GM23338 (cell line): ENCODE measurements at regions not wholly inside any gene's neighbourhood (a gene's known extent, or its start where the extent isn't known, plus 50 kb on each side); places are given as distances from the start of the nearest gene placed in this dataset.

Experiments
- EZH2 ChIP-seq: fragments of 200-600 bp; sonication (generic); IDR thresholded peaks from one replicate; pipeline ENCODE4 v1.8.0; 2017; ENCODE audit warnings: antibody characterized with exemption, mild to moderate bottlenecking, low read depth; ENCODE audit not compliant: unreplicated experiment
- NANOG ChIP-seq: IDR thresholded peaks from 2 replicates; pipeline ENCODE4 v1.6.1; 2016; ENCODE audit warnings: antibody characterized with exemption, borderline replicate concordance
- POLR2AphosphoS5 ChIP-seq: IDR thresholded peaks from 2 replicates; pipeline ENCODE4 v1.6.1; 2016; ENCODE audit warnings: antibody characterized with exemption, low read depth
- STAT1 ChIP-seq: IDR thresholded peaks from one replicate; pipeline ENCODE4 v1.6.1; 2016; ENCODE audit warnings: antibody characterized with exemption; ENCODE audit not compliant: unreplicated experiment
- TF ChIP-seq, protein P1 (sequence below), 2 experiments: fragments of 200-600 bp in 1 of 2; sonication (generic) in 1 of 2; conservative IDR thresholded peaks; 2 replicates each; pipeline versions ENCODE4 v1.5.1 to v1.6.1; 2016 to 2017; ENCODE audit warnings: antibody characterized with exemption in 2 of 2, low read depth in 2 of 2, mild to moderate bottlenecking in 2 of 2, moderate library complexity in 1 of 2
- TF ChIP-seq, protein P2 (sequence below): fragments of 250-450 bp; sonication (Bioruptor Pico); IDR thresholded peaks from 2 replicates; pipeline ENCODE4 v1.5.0; 2020; ENCODE audit warnings: mild to moderate bottlenecking, moderate library complexity

DNA sequence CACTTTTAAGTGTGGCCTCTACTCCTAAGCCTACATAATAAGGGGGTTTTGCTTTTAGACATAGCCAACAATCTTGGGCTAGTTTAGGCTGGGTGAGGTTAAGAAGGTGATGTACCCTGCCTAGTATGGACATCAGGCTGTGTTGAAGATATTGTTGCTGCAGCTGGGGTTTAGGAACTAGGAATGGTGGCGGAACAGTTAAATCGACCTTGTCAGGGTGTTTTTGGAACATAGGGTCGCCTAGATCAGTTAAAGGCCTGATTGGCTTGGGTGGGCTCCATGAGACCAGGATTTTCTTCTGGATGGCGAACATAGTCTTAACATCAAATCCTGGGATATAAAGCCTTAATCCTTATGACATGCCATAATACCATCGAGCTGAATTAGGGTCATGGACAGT, 156.1 kb downstream of the TRIM27 start:
- TF ChIP-seq STAT1 (no peak), EZH2 (no peak), POLR2AphosphoS5 (no peak), NANOG (no peak)
- TF ChIP-seq, protein P1, sequence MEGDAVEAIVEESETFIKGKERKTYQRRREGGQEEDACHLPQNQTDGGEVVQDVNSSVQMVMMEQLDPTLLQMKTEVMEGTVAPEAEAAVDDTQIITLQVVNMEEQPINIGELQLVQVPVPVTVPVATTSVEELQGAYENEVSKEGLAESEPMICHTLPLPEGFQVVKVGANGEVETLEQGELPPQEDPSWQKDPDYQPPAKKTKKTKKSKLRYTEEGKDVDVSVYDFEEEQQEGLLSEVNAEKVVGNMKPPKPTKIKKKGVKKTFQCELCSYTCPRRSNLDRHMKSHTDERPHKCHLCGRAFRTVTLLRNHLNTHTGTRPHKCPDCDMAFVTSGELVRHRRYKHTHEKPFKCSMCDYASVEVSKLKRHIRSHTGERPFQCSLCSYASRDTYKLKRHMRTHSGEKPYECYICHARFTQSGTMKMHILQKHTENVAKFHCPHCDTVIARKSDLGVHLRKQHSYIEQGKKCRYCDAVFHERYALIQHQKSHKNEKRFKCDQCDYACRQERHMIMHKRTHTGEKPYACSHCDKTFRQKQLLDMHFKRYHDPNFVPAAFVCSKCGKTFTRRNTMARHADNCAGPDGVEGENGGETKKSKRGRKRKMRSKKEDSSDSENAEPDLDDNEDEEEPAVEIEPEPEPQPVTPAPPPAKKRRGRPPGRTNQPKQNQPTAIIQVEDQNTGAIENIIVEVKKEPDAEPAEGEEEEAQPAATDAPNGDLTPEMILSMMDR (conservative IDR thresholded peaks at IDR 0.05; ENCODE audit: low read depth in 2 of 2): no peak
- TF ChIP-seq, protein P2, sequence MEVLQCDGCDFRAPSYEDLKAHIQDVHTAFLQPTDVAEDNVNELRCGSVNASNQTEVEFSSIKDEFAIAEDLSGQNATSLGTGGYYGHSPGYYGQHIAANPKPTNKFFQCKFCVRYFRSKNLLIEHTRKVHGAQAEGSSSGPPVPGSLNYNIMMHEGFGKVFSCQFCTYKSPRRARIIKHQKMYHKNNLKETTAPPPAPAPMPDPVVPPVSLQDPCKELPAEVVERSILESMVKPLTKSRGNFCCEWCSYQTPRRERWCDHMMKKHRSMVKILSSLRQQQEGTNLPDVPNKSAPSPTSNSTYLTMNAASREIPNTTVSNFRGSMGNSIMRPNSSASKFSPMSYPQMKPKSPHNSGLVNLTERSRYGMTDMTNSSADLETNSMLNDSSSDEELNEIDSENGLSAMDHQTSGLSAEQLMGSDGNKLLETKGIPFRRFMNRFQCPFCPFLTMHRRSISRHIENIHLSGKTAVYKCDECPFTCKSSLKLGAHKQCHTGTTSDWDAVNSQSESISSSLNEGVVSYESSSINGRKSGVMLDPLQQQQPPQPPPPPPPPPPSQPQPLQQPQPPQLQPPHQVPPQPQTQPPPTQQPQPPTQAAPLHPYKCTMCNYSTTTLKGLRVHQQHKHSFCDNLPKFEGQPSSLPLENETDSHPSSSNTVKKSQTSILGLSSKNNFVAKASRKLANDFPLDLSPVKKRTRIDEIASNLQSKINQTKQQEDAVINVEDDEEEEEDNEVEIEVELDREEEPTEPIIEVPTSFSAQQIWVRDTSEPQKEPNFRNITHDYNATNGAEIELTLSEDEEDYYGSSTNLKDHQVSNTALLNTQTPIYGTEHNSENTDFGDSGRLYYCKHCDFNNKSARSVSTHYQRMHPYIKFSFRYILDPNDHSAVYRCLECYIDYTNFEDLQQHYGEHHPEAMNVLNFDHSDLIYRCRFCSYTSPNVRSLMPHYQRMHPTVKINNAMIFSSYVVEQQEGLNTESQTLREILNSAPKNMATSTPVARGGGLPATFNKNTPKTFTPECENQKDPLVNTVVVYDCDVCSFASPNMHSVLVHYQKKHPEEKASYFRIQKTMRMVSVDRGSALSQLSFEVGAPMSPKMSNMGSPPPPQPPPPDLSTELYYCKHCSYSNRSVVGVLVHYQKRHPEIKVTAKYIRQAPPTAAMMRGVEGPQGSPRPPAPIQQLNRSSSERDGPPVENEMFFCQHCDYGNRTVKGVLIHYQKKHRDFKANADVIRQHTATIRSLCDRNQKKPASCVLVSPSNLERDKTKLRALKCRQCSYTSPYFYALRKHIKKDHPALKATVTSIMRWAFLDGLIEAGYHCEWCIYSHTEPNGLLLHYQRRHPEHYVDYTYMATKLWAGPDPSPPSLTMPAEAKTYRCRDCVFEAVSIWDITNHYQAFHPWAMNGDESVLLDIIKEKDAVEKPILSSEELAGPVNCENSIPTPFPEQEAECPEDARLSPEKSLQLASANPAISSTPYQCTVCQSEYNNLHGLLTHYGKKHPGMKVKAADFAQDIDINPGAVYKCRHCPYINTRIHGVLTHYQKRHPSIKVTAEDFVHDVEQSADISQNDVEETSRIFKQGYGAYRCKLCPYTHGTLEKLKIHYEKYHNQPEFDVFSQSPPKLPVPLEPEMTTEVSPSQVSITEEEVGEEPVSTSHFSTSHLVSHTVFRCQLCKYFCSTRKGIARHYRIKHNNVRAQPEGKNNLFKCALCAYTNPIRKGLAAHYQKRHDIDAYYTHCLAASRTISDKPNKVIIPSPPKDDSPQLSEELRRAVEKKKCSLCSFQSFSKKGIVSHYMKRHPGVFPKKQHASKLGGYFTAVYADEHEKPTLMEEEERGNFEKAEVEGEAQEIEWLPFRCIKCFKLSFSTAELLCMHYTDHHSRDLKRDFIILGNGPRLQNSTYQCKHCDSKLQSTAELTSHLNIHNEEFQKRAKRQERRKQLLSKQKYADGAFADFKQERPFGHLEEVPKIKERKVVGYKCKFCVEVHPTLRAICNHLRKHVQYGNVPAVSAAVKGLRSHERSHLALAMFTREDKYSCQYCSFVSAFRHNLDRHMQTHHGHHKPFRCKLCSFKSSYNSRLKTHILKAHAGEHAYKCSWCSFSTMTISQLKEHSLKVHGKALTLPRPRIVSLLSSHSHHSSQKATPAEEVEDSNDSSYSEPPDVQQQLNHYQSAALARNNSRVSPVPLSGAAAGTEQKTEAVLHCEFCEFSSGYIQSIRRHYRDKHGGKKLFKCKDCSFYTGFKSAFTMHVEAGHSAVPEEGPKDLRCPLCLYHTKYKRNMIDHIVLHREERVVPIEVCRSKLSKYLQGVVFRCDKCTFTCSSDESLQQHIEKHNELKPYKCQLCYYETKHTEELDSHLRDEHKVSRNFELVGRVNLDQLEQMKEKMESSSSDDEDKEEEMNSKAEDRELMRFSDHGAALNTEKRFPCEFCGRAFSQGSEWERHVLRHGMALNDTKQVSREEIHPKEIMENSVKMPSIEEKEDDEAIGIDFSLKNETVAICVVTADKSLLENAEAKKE (CRISPR knock-in tag): no peak
